ENCODE measurements at regions not wholly inside any gene's neighbourhood (a gene's known extent, or its start where the extent isn't known, plus 50 kb on each side); places are given as distances from the start of the nearest gene placed in this dataset.
"Not testable (repeated sequence)": the region's sequence is repeated elsewhere in the genome, so short reads cannot be mapped to it uniquely, and the experiment has no call there.

GRCh38 chr12:25341877-25342276 is 91.1 kb upstream of the KRAS start:
- TF ChIP-seq, protein P1, sequence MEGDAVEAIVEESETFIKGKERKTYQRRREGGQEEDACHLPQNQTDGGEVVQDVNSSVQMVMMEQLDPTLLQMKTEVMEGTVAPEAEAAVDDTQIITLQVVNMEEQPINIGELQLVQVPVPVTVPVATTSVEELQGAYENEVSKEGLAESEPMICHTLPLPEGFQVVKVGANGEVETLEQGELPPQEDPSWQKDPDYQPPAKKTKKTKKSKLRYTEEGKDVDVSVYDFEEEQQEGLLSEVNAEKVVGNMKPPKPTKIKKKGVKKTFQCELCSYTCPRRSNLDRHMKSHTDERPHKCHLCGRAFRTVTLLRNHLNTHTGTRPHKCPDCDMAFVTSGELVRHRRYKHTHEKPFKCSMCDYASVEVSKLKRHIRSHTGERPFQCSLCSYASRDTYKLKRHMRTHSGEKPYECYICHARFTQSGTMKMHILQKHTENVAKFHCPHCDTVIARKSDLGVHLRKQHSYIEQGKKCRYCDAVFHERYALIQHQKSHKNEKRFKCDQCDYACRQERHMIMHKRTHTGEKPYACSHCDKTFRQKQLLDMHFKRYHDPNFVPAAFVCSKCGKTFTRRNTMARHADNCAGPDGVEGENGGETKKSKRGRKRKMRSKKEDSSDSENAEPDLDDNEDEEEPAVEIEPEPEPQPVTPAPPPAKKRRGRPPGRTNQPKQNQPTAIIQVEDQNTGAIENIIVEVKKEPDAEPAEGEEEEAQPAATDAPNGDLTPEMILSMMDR (IDR thresholded peaks at IDR 0.05; ENCODE audit: control extremely low read depth in 1 of 3, insufficient read depth in 1 of 3, low read depth in 1 of 3, low read length in 3 of 3) = not testable (repeated sequence)
- TF ChIP-seq USF2 (IDR thresholded peaks at IDR 0.05; ENCODE audit: low read length); NRF1 (IDR thresholded peaks at IDR 0.05; ENCODE audit: low read depth, low read length); RAD21 (IDR thresholded peaks at IDR 0.05 in 1 of 2, conservative IDR thresholded peaks at IDR 0.05 in 1 of 2; ENCODE audit: low read depth in 2 of 2, low read length in 2 of 2); KDM5A (IDR thresholded peaks at IDR 0.05; ENCODE audit: low read length); JUN (IDR thresholded peaks at IDR 0.05; ENCODE audit: low read depth, low read length); SRF (IDR thresholded peaks at IDR 0.05; ENCODE audit: low read depth, low read length); POLR2AphosphoS5 (IDR thresholded peaks at IDR 0.05; ENCODE audit: low read depth, low read length); TAF1 (IDR thresholded peaks at IDR 0.05; ENCODE audit: low read depth, low read length); ASH2L (IDR thresholded peaks at IDR 0.05; ENCODE audit: low read length); ATF3 (IDR thresholded peaks at IDR 0.05; ENCODE audit: insufficient read depth, low read depth, low read length); YY1 (IDR thresholded peaks at IDR 0.05; ENCODE audit: low read depth, low read length): not testable (repeated sequence)
- TF ChIP-seq, protein P2, sequence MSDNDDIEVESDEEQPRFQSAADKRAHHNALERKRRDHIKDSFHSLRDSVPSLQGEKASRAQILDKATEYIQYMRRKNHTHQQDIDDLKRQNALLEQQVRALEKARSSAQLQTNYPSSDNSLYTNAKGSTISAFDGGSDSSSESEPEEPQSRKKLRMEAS (IDR thresholded peaks at IDR 0.05) = not testable (repeated sequence)

Measured in H1 (cell line).